HL-60 (cell line): ENCODE measurements at regions not wholly inside any gene's neighbourhood (a gene's known extent, or its start where the extent isn't known, plus 50 kb on each side); places are given as distances from the start of the nearest gene placed in this dataset.
"Not testable (repeated sequence)": the region's sequence is repeated elsewhere in the genome, so short reads cannot be mapped to it uniquely, and the experiment has no call there.

Source experiments
- DNase-seq, 2 experiments: peaks; one replicate each; pipeline ENCODE4 v3.0.0-alpha.2; 2010 to 2020; ENCODE audit warnings: low read depth in 1 of 2, low spot score in 1 of 2
- H3K27ac ChIP-seq: fragments of 250-450 bp; sonication (Bioruptor Pico); replicated peaks from 2 replicates; pipeline ENCODE4 v1.5.1; 2020; ENCODE audit warnings: mild to moderate bottlenecking, moderate library complexity
- H3K27me3 ChIP-seq: fragments of 250-450 bp; sonication (Bioruptor Pico); 2 replicates; pipeline ENCODE4 v1.5.1; 2021; ENCODE audit warnings: mild to moderate bottlenecking, moderate library complexity; ENCODE audit not compliant: insufficient read depth, poor library complexity, severe bottlenecking
- H3K4me3 ChIP-seq: replicated peaks from 2 replicates; pipeline ENCODE4 v1.5.1; 2011; ENCODE audit warnings: mild to moderate bottlenecking, control low read depth, low read length; ENCODE audit not compliant: insufficient read depth
- GABPA ChIP-seq: IDR thresholded peaks from 2 replicates; pipeline ENCODE4 v1.6.1; 2012; ENCODE audit warnings: low read depth
- POLR2AphosphoS5 ChIP-seq: IDR thresholded peaks from 2 replicates; pipeline ENCODE4 v1.6.1; 2012; ENCODE audit warnings: low read depth
- SPI1 ChIP-seq: IDR thresholded peaks from 2 replicates; pipeline ENCODE4 v1.6.1; 2012; ENCODE audit warnings: low read depth, mild to moderate bottlenecking, borderline replicate concordance
- TF ChIP-seq, protein P1 (sequence below): IDR thresholded peaks from one replicate; pipeline ENCODE4 v1.5.1; 2011; ENCODE audit warnings: low read length, control low read depth, inconsistent platforms; ENCODE audit not compliant: insufficient read depth
- TF ChIP-seq, protein P2 (sequence below): IDR thresholded peaks from 2 replicates; pipeline ENCODE4 v1.6.1; 2012; ENCODE audit warnings: low read depth; ENCODE audit not compliant: insufficient replicate concordance

DNA sequence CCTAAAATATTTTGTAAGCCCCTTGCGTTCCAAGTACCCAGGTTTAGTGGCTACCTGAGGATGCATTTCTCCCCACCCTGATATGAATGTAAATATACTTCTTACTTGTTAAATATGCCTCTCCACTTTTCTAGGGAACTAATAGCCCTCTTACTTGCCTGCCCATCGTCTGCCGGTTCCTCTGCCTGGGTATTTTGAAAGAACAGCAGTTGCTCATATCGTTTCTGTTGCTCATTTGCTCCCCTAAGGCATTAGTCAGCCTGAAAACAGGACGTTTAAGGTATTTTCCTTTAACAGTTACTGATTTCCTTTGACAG, 141.3 kb upstream of the CARMIL1 start:
- Histone ChIP-seq H3K27ac (no peak overlapping the region; the same call in 1 of the 2 replicates), H3K27me3 (no peaks in the 10 kb centered on the region), H3K4me3 (peak overlapping the region; percentile 34)
- TF ChIP-seq POLR2AphosphoS5 = no peak
- TF ChIP-seq, protein P1, sequence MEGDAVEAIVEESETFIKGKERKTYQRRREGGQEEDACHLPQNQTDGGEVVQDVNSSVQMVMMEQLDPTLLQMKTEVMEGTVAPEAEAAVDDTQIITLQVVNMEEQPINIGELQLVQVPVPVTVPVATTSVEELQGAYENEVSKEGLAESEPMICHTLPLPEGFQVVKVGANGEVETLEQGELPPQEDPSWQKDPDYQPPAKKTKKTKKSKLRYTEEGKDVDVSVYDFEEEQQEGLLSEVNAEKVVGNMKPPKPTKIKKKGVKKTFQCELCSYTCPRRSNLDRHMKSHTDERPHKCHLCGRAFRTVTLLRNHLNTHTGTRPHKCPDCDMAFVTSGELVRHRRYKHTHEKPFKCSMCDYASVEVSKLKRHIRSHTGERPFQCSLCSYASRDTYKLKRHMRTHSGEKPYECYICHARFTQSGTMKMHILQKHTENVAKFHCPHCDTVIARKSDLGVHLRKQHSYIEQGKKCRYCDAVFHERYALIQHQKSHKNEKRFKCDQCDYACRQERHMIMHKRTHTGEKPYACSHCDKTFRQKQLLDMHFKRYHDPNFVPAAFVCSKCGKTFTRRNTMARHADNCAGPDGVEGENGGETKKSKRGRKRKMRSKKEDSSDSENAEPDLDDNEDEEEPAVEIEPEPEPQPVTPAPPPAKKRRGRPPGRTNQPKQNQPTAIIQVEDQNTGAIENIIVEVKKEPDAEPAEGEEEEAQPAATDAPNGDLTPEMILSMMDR = no peak
- TF ChIP-seq, protein P2, sequence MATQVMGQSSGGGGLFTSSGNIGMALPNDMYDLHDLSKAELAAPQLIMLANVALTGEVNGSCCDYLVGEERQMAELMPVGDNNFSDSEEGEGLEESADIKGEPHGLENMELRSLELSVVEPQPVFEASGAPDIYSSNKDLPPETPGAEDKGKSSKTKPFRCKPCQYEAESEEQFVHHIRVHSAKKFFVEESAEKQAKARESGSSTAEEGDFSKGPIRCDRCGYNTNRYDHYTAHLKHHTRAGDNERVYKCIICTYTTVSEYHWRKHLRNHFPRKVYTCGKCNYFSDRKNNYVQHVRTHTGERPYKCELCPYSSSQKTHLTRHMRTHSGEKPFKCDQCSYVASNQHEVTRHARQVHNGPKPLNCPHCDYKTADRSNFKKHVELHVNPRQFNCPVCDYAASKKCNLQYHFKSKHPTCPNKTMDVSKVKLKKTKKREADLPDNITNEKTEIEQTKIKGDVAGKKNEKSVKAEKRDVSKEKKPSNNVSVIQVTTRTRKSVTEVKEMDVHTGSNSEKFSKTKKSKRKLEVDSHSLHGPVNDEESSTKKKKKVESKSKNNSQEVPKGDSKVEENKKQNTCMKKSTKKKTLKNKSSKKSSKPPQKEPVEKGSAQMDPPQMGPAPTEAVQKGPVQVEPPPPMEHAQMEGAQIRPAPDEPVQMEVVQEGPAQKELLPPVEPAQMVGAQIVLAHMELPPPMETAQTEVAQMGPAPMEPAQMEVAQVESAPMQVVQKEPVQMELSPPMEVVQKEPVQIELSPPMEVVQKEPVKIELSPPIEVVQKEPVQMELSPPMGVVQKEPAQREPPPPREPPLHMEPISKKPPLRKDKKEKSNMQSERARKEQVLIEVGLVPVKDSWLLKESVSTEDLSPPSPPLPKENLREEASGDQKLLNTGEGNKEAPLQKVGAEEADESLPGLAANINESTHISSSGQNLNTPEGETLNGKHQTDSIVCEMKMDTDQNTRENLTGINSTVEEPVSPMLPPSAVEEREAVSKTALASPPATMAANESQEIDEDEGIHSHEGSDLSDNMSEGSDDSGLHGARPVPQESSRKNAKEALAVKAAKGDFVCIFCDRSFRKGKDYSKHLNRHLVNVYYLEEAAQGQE = no peak
- no peak for TF ChIP-seq GABPA
- TF ChIP-seq SPI1 = no peak
- no peak for DNase-seq

GRCh38 chr6:25138233-25138933, 140.8 kb upstream of the CARMIL1 start:
- peak; percentile 56 to 67 for DNase-seq
- TF ChIP-seq SPI1 (peak; percentile 98), GABPA (no peak), POLR2AphosphoS5 (peak; percentile 40; the same call in 1 of the 2 replicates)
- H3K27ac ChIP-seq = peak overlapping the region; percentile 3
- no peaks in the 10 kb centered on the region for H3K27me3 ChIP-seq
- peak overlapping the region; percentile 34 for H3K4me3 ChIP-seq

GRCh38 chr6:25138934-25139415, 140.2 kb upstream of the CARMIL1 start:
- H3K4me3 ChIP-seq = peak overlapping the region; percentile 34
- DNase-seq = no peak
- TF ChIP-seq GABPA (no peak), POLR2AphosphoS5 (no peak), SPI1 (no peak)
- TF ChIP-seq, protein P1 = no peak
- TF ChIP-seq, protein P2 = no peak
- H3K27ac ChIP-seq = peak overlapping the region; percentile 3
- no peaks in the 10 kb centered on the region for H3K27me3 ChIP-seq

GRCh38 chr6:25139608-25140007, 139.6 kb upstream of the CARMIL1 start:
- not testable (repeated sequence) for H3K27me3 ChIP-seq, DNase-seq, H3K27ac ChIP-seq, H3K4me3 ChIP-seq

DNA sequence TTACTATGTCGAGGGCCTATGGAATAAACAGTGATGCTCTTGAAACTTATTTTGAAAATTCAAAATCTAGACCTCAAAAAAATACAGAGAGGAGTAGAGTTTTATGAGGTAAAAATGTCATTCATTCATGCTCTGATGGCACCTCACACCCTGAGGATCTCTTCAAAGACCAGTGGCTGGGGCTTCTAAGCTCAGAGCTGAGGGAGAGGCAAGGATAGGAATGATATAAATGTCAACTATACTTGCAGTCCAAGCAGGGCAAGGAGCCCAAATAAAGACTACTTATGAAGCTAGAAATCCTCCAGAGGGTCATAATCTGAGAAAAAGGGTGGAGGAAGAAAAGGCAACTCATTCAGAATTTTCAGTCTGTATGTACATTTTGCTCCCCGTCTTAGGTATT, 136.7 kb upstream of the CARMIL1 start:
- H3K27me3 ChIP-seq = no peaks in the 10 kb centered on the region
- TF ChIP-seq POLR2AphosphoS5 (no peak), SPI1 (no peak), GABPA (no peak)
- TF ChIP-seq, protein P1 = no peak
- TF ChIP-seq, protein P2 = no peak
- H3K4me3 ChIP-seq = no peak overlapping the region
- H3K27ac ChIP-seq = no peak overlapping the region
- DNase-seq = no peak
